Testis (tissue), 2 donors: ENCODE measurements at regions not wholly inside any gene's neighbourhood (a gene's known extent, or its start where the extent isn't known, plus 50 kb on each side); places are given as distances from the start of the nearest gene placed in this dataset.
"Not testable (repeated sequence)": the region's sequence is repeated elsewhere in the genome, so short reads cannot be mapped to it uniquely, and the experiment has no call there.

ENCODE experiments used
- DNase-seq: peaks from one replicate; pipeline ENCODE4 v3.0.0-alpha.2; 2019
- H3K27ac ChIP-seq, 2 donors: fragments of 200-600 bp; sonication (generic); one replicate each; pipeline ENCODE4 v1.5.1; 2019
- H3K27me3 ChIP-seq: fragments of 200-600 bp; sonication (generic); one replicate; pipeline ENCODE4 v1.5.1; 2019
- H3K36me3 ChIP-seq: fragments of 200-600 bp; sonication (generic); one replicate; pipeline ENCODE4 v1.5.1; 2017; ENCODE audit warnings: low read depth; ENCODE audit errors: missing control alignments
- H3K4me1 ChIP-seq: fragments of 200-600 bp; sonication (generic); one replicate; pipeline ENCODE4 v1.5.1; 2019
- H3K4me3 ChIP-seq, 2 donors: fragments of 200-600 bp; sonication (generic); one replicate each; pipeline ENCODE4 v1.5.1; 2017 to 2019
- H3K9me3 ChIP-seq: fragments of 200-600 bp; sonication (generic); one replicate; pipeline ENCODE4 v1.5.1; 2017
- CTCF ChIP-seq, 3 experiments: fragments of 450-650 bp in 2 of 3; fragments of 200-600 bp in 1 of 3; sonication (generic) in 1 of 3; IDR thresholded peaks; one replicate each; pipeline ENCODE4 v1.5.1; 2016 to 2019; ENCODE audit warnings: antibody characterized with exemption in 3 of 3, mild to moderate bottlenecking in 2 of 3, moderate library complexity in 1 of 3
- POLR2A ChIP-seq: fragments of 450-650 bp; IDR thresholded peaks from one replicate; pipeline ENCODE4 v1.6.1; 2017; ENCODE audit warnings: antibody characterized with exemption, mild to moderate bottlenecking, moderate library complexity
- WGBS, 2 donors: methylation state at CpG; one replicate each; pipeline ENCODE4 v1.1.5; 2018; 5-methylcytosine and 5-hydroxymethylcytosine counted together
- intact Hi-C: fragments of 100-400 bp; cut with DNase I; formaldehyde crosslinking; loops from one replicate; pipeline ENCODE4 v1.15.1; 2023; ENCODE audit warnings: low total_unique reads

- Histone ChIP-seq H3K36me3 (no peaks in the 10 kb centered on the region), H3K27ac (no peak overlapping the region), H3K4me1 (no peaks in the 10 kb centered on the region), H3K27me3 (no peaks in the 10 kb centered on the region), H3K9me3 (no peaks in the 10 kb centered on the region), H3K4me3 (no peak overlapping the region)
- intact Hi-C loops = no loop called here
- TF ChIP-seq POLR2A = no peak
- TF ChIP-seq CTCF (IDR thresholded peaks at IDR 0.05) = no peak
- no peak for DNase-seq
- WGBS, 2 donors = 22 to 47% methylated on average over 1 of the region's 1 CpG
Measured at GRCh38 chr9:85471791-85472190, 270.0 kb downstream of the AGTPBP1 start.

- no peaks in the 10 kb centered on the region for H3K36me3 ChIP-seq
- H3K27me3 ChIP-seq = no peaks in the 10 kb centered on the region
- no peaks in the 10 kb centered on the region for H3K4me1 ChIP-seq
- WGBS, 2 donors = 84 to 90% methylated on average over 10 of the region's 10 CpGs
- DNase-seq = no peak
- no peak overlapping the region for H3K27ac ChIP-seq
- H3K9me3 ChIP-seq = no peaks in the 10 kb centered on the region
- intact Hi-C loops = no loop called here
- TF ChIP-seq CTCF (IDR thresholded peaks at IDR 0.05) = no peak
- no peak for TF ChIP-seq POLR2A
- no peak overlapping the region for H3K4me3 ChIP-seq
Measured at GRCh38 chr9:85469041-85469440, 272.7 kb downstream of the AGTPBP1 start.

GRCh38 chr9:85466834-85467233 lies 274.9 kb downstream of the AGTPBP1 start:
- Histone ChIP-seq H3K36me3 (no peaks in the 10 kb centered on the region), H3K27me3 (no peaks in the 10 kb centered on the region), H3K9me3 (no peaks in the 10 kb centered on the region), H3K27ac (no peak overlapping the region), H3K4me3 (no peak overlapping the region), H3K4me1 (no peaks in the 10 kb centered on the region)
- TF ChIP-seq CTCF (IDR thresholded peaks at IDR 0.05) (no peak), POLR2A (no peak)
- no peak for DNase-seq
- 82 to 86% methylated on average over 8 to 10 of the region's 10 CpGs for WGBS, 2 donors
- intact Hi-C loops = no loop called here

DNA sequence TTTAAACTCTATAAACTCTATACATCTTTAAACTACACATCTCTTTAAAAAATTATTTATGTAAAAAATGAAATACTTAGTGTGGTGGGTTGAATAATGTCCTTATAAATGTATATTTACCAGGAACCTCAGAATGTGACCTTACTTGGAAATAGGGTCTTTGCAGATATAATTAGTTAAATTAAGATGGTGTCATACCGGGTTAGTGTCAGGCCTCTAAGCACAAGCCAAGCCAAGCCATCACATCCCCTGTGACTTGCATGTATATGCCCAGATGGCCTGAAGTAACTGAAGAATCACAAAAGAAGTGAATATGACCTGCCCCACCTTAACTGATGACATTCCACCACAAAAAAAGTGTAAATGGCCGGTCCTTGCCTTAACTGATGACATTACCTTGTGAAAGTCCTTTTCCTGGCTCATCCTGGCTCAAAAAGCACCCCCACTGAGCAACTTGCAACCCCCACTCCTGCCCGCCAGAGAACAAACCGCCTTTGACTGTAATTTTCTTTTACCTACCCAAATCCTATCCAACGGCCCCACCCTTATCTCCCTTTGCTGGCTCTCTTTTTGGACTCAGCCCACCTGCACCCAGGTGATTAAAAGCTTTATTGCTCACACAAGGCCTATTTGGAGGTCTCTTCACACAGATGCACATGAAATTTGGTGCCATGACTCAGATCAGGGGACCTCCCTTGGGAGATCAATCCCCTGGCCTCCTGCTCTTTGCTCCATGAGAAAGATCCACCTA lies 283.5 kb downstream of the AGTPBP1 start:
- H3K36me3 ChIP-seq, H3K27me3 ChIP-seq, H3K9me3 ChIP-seq, H3K4me3 ChIP-seq, H3K4me1 ChIP-seq, H3K27ac ChIP-seq, DNase-seq, intact Hi-C loops: not testable (repeated sequence)
- 95 to 97% methylated on average over 5 of the region's 5 CpGs for WGBS, 2 donors

DNA sequence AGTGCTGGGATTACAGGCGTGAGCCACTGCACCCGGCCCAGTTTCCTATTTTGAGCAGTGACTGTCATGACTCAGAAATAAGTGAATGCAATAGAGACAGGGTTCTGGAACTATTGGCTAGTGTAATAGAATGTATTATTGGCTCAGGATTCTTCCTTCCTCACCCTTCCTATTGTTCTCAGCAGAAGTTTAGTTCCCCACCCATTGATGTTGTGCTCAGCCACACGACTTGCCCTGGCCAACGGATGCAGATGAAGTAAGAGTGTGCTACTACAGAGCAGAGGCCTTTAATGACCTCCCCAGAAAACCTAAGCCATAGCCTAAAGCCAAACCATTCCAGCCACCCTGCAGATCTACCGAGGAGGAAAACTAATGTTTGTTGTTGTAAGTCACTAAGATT lies 287.9 kb downstream of the AGTPBP1 start:
- whole genome bisulfite sequencing, 2 donors = 79 to 80% methylated on average over 5 of the region's 5 CpGs
- intact Hi-C loops = no loop called here
- Histone ChIP-seq H3K36me3 (no peaks in the 10 kb centered on the region), H3K9me3 (no peaks in the 10 kb centered on the region), H3K4me3 (no peak overlapping the region), H3K27ac (no peak overlapping the region), H3K4me1 (no peaks in the 10 kb centered on the region), H3K27me3 (no peaks in the 10 kb centered on the region)
- no peak for TF ChIP-seq POLR2A
- TF ChIP-seq CTCF (IDR thresholded peaks at IDR 0.05) = no peak
- DNase-seq = no peak
